PC-9 (cell line): ENCODE measurements at regions not wholly inside any gene's neighbourhood (a gene's known extent, or its start where the extent isn't known, plus 50 kb on each side); places are given as distances from the start of the nearest gene placed in this dataset.

Source experiments
- CTCF ChIP-seq: fragments of 200-600 bp; sonication (generic); conservative IDR thresholded peaks from 2 replicates; pipeline ENCODE4 v1.6.1; 2017; ENCODE audit warnings: mixed run types, antibody characterized with exemption, mild to moderate bottlenecking, moderate library complexity
- EZH2 ChIP-seq: fragments of 200-600 bp; sonication (generic); IDR thresholded peaks from 2 replicates; pipeline ENCODE4 v1.8.0; 2017; ENCODE audit warnings: antibody characterized with exemption, low read depth

- no peak for TF ChIP-seq EZH2
- TF ChIP-seq CTCF = no peak
Observed at GRCh38 chr16:86667035-86667434, 88.7 kb downstream of the FOXL1 start.
